Thoracic aorta (tissue), 2 donors: ENCODE measurements at regions not wholly inside any gene's neighbourhood (a gene's known extent, or its start where the extent isn't known, plus 50 kb on each side); places are given as distances from the start of the nearest gene placed in this dataset.

Source experiments
- ATAC-seq: fragments of 150-250 bp; one replicate; pipeline ENCODE4 v1.8.0; 2017; ENCODE audit warnings: low read depth; ENCODE audit not compliant: insufficient number of reproducible peaks, low FRiP score
- DNase-seq: peaks from one replicate; pipeline ENCODE4 v3.0.0-alpha.2; 2020; ENCODE audit warnings: low spot score
- H3K27ac ChIP-seq, 2 donors: fragments of 200-600 bp; sonication (generic); 1 replicate in 1 of 2; 2 replicates in 1 of 2; pipeline ENCODE4 v1.5.1; 2016; ENCODE audit warnings: mild to moderate bottlenecking in 2 of 2, moderate library complexity in 2 of 2
- H3K27me3 ChIP-seq: fragments of 200-600 bp; sonication (generic); replicated peaks from 2 replicates; pipeline ENCODE4 v1.6.0; 2016; ENCODE audit warnings: mild to moderate bottlenecking; ENCODE audit not compliant: insufficient read depth
- H3K36me3 ChIP-seq: fragments of 200-600 bp; sonication (generic); one replicate; pipeline ENCODE4 v1.5.1; 2016
- H3K4me1 ChIP-seq, 2 donors: fragments of 200-600 bp; sonication (generic); 1 replicate in 1 of 2; 2 replicates in 1 of 2; pipeline versions ENCODE4 v1.5.1 to v1.6.0; 2016; ENCODE audit warnings: low read depth in 2 of 2, mild to moderate bottlenecking in 1 of 2; ENCODE audit not compliant: control insufficient read depth in 1 of 2
- H3K4me3 ChIP-seq: fragments of 200-600 bp; sonication (generic); 2 replicates; pipeline ENCODE4 v1.5.1; 2016; ENCODE audit warnings: mild to moderate bottlenecking
- H3K9me3 ChIP-seq: fragments of 200-600 bp; sonication (generic); 2 replicates; pipeline ENCODE4 v1.5.1; 2016
- CTCF ChIP-seq: fragments of 200-600 bp; sonication (generic); IDR thresholded peaks from one replicate; pipeline ENCODE4 v1.5.1; 2019; ENCODE audit warnings: antibody characterized with exemption

- no peak for TF ChIP-seq CTCF
- peak overlapping the region; percentile 84 to 91 for H3K27ac ChIP-seq
- ATAC-seq (peak; percentile 86), DNase-seq (peak; percentile 44)
- no peak overlapping the region for H3K4me3 ChIP-seq
- no peaks in the 10 kb centered on the region for H3K36me3 ChIP-seq
- no peaks in the 10 kb centered on the region for H3K9me3 ChIP-seq
- no peaks in the 10 kb centered on the region for H3K27me3 ChIP-seq
- peaks cover 50 to 79% of the 10 kb centered on the region in 2 donors for H3K4me1 ChIP-seq
Observed at GRCh38 chr14:30223385-30223785, 295.7 kb upstream of the PRKD1 start.

GRCh38 chr14:30223966-30224365 is 296.3 kb upstream of the PRKD1 start:
- H3K9me3 ChIP-seq: no peaks in the 10 kb centered on the region
- H3K36me3 ChIP-seq: no peaks in the 10 kb centered on the region
- peak; percentile 61 for ATAC-seq
- H3K27me3 ChIP-seq: no peaks in the 10 kb centered on the region
- TF ChIP-seq CTCF: no peak
- H3K27ac ChIP-seq: peak overlapping the region; percentile 84 to 91
- H3K4me3 ChIP-seq: no peak overlapping the region
- no peak for DNase-seq
- H3K4me1 ChIP-seq: peaks cover 51 to 85% of the 10 kb centered on the region in 2 donors

- H3K36me3 ChIP-seq: no peaks in the 10 kb centered on the region
- ATAC-seq: no peak
- no peak for TF ChIP-seq CTCF
- H3K4me3 ChIP-seq: no peak overlapping the region
- H3K27ac ChIP-seq: peak overlapping the region; percentile 84 to 91
- H3K9me3 ChIP-seq: no peaks in the 10 kb centered on the region
- no peaks in the 10 kb centered on the region for H3K27me3 ChIP-seq
- H3K4me1 ChIP-seq: peaks cover 51 to 84% of the 10 kb centered on the region in 2 donors
- DNase-seq: no peak
Observed at GRCh38 chr14:30225176-30225575, 297.5 kb upstream of the PRKD1 start.

- DNase-seq: no peak
- H3K9me3 ChIP-seq: no peaks in the 10 kb centered on the region
- H3K36me3 ChIP-seq: no peaks in the 10 kb centered on the region
- H3K4me3 ChIP-seq: no peak overlapping the region
- H3K4me1 ChIP-seq: peaks cover 30 to 61% of the 10 kb centered on the region in 2 donors
- no peaks in the 10 kb centered on the region for H3K27me3 ChIP-seq
- no peak for ATAC-seq
- no peak for TF ChIP-seq CTCF
- peak overlapping the region; percentile 64 to 71 for H3K27ac ChIP-seq
Observed at GRCh38 chr14:30227436-30227835, 299.8 kb upstream of the PRKD1 start.

GRCh38 chr14:30227876-30228275 is 300.2 kb upstream of the PRKD1 start:
- DNase-seq (peak; percentile 13), ATAC-seq (no peak)
- peak overlapping the region; percentile 64 to 71 for H3K27ac ChIP-seq
- peaks cover 26 to 57% of the 10 kb centered on the region in 2 donors for H3K4me1 ChIP-seq
- H3K9me3 ChIP-seq: no peaks in the 10 kb centered on the region
- no peaks in the 10 kb centered on the region for H3K27me3 ChIP-seq
- no peak for TF ChIP-seq CTCF
- no peaks in the 10 kb centered on the region for H3K36me3 ChIP-seq
- H3K4me3 ChIP-seq: no peak overlapping the region
